HL-60 (cell line): ENCODE measurements at regions not wholly inside any gene's neighbourhood (a gene's known extent, or its start where the extent isn't known, plus 50 kb on each side); places are given as distances from the start of the nearest gene placed in this dataset.

Experiments
- DNase-seq, 2 experiments: peaks; one replicate each; pipeline ENCODE4 v3.0.0-alpha.2; 2010 to 2020; ENCODE audit warnings: low read depth in 1 of 2, low spot score in 1 of 2
- H3K27ac ChIP-seq: fragments of 250-450 bp; sonication (Bioruptor Pico); replicated peaks from 2 replicates; pipeline ENCODE4 v1.5.1; 2020; ENCODE audit warnings: mild to moderate bottlenecking, moderate library complexity
- H3K27me3 ChIP-seq: fragments of 250-450 bp; sonication (Bioruptor Pico); 2 replicates; pipeline ENCODE4 v1.5.1; 2021; ENCODE audit warnings: mild to moderate bottlenecking, moderate library complexity; ENCODE audit not compliant: insufficient read depth, poor library complexity, severe bottlenecking
- H3K4me3 ChIP-seq: replicated peaks from 2 replicates; pipeline ENCODE4 v1.5.1; 2011; ENCODE audit warnings: mild to moderate bottlenecking, control low read depth, low read length; ENCODE audit not compliant: insufficient read depth
- CTCF ChIP-seq: IDR thresholded peaks from one replicate; pipeline ENCODE4 v1.5.1; 2011; ENCODE audit warnings: low read length, control low read depth, inconsistent platforms; ENCODE audit not compliant: insufficient read depth
- GABPA ChIP-seq: IDR thresholded peaks from 2 replicates; pipeline ENCODE4 v1.6.1; 2012; ENCODE audit warnings: low read depth
- POLR2AphosphoS5 ChIP-seq: IDR thresholded peaks from 2 replicates; pipeline ENCODE4 v1.6.1; 2012; ENCODE audit warnings: low read depth
- SPI1 ChIP-seq: IDR thresholded peaks from 2 replicates; pipeline ENCODE4 v1.6.1; 2012; ENCODE audit warnings: low read depth, mild to moderate bottlenecking, borderline replicate concordance
- TF ChIP-seq, protein P1 (sequence below): IDR thresholded peaks from 2 replicates; pipeline ENCODE4 v1.6.1; 2012; ENCODE audit warnings: low read depth; ENCODE audit not compliant: insufficient replicate concordance

GRCh38 chr18:34542625-34543024 lies 167.5 kb upstream of the DTNA start:
- no peak overlapping the region for H3K4me3 ChIP-seq
- TF ChIP-seq POLR2AphosphoS5, result no peak
- DNase-seq, result no peak
- no peaks in the 10 kb centered on the region for H3K27me3 ChIP-seq
- H3K27ac ChIP-seq, result no peak overlapping the region

- H3K4me3 ChIP-seq, result no peak overlapping the region
- H3K27me3 ChIP-seq, result no peaks in the 10 kb centered on the region
- no peak for DNase-seq
- TF ChIP-seq SPI1, result no peak
- no peak for TF ChIP-seq POLR2AphosphoS5
- TF ChIP-seq GABPA, result no peak
- TF ChIP-seq, protein P1, sequence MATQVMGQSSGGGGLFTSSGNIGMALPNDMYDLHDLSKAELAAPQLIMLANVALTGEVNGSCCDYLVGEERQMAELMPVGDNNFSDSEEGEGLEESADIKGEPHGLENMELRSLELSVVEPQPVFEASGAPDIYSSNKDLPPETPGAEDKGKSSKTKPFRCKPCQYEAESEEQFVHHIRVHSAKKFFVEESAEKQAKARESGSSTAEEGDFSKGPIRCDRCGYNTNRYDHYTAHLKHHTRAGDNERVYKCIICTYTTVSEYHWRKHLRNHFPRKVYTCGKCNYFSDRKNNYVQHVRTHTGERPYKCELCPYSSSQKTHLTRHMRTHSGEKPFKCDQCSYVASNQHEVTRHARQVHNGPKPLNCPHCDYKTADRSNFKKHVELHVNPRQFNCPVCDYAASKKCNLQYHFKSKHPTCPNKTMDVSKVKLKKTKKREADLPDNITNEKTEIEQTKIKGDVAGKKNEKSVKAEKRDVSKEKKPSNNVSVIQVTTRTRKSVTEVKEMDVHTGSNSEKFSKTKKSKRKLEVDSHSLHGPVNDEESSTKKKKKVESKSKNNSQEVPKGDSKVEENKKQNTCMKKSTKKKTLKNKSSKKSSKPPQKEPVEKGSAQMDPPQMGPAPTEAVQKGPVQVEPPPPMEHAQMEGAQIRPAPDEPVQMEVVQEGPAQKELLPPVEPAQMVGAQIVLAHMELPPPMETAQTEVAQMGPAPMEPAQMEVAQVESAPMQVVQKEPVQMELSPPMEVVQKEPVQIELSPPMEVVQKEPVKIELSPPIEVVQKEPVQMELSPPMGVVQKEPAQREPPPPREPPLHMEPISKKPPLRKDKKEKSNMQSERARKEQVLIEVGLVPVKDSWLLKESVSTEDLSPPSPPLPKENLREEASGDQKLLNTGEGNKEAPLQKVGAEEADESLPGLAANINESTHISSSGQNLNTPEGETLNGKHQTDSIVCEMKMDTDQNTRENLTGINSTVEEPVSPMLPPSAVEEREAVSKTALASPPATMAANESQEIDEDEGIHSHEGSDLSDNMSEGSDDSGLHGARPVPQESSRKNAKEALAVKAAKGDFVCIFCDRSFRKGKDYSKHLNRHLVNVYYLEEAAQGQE, result no peak
- no peak for TF ChIP-seq CTCF
- no peak overlapping the region for H3K27ac ChIP-seq
Observed at GRCh38 chr18:34543356-34543755, 166.7 kb upstream of the DTNA start.

DNA sequence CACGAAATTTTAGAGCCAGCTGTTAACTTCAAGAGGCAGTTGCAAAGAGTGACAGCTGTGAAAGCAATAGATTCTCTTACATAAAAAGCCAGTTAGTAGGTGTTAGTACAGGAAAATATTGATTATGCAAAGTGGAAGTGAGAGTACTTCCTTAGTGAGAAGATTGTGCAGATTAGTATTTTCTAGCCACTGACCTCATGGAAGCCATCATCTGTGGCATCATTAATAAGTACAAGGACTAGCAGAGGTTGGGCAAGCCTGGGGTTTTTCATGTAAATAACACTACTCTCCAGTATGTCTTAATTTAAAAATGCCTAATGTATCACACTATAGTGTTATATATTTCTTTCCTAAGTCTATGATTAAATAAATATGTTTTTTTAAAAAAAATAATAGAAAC lies 166.2 kb upstream of the DTNA start:
- Histone ChIP-seq H3K27me3 (no peaks in the 10 kb centered on the region), H3K27ac (no peak overlapping the region), H3K4me3 (no peak overlapping the region)
- no peak for DNase-seq
- TF ChIP-seq, protein P1, result no peak
- TF ChIP-seq SPI1 (no peak), CTCF (no peak), GABPA (no peak), POLR2AphosphoS5 (no peak)

GRCh38 chr18:34544930-34545329 lies 165.2 kb upstream of the DTNA start:
- Histone ChIP-seq H3K27ac (no peak overlapping the region), H3K4me3 (no peak overlapping the region), H3K27me3 (no peaks in the 10 kb centered on the region)
- no peak for DNase-seq
- no peak for TF ChIP-seq CTCF
- TF ChIP-seq, protein P1, result no peak
- TF ChIP-seq GABPA, result no peak
- TF ChIP-seq POLR2AphosphoS5, result no peak
- TF ChIP-seq SPI1, result no peak
